ENCODE measurements at regions not wholly inside any gene's neighbourhood (a gene's known extent, or its start where the extent isn't known, plus 50 kb on each side); places are given as distances from the start of the nearest gene placed in this dataset.

DNA sequence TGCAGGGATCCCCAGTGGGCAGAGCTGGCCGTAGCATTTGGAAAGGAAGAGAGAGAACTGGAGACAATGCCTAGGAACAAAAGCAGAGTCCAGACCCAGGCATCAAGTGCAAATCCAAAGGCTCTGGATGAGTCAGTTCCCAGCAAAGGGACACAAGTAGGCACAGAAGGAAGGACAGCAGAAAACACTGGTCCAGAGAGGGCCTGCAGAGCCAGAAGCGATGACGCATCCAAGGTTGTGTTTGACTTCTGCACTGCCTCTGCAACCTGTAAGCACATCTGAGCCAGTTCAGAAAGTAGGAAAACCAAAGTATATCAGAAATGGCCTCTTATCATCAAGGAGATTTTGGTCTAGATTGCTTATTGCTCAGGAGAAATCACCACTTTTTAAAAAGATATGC lies 604.5 kb downstream of the FGF9 start:
- Histone ChIP-seq H3K4ac (ENCODE audit: low read depth, low read length) (no peak overlapping the region), H4K5ac (ENCODE audit: low read depth, low read length) (no peak overlapping the region), H3K27ac (ENCODE audit: insufficient read depth, low read length) (no peak overlapping the region), H2AFZ (replicated peaks; ENCODE audit: low read length, poor library complexity) (no peak overlapping the region), H3K56ac (ENCODE audit: extremely low read depth, insufficient read depth, low read length) (no peak overlapping the region), H2AK5ac (ENCODE audit: low read depth, low read length) (no peak overlapping the region), H3K18ac (ENCODE audit: low read depth, low read length) (no peak overlapping the region), H2BK5ac (ENCODE audit: low read depth, low read length, poor library complexity, severe bottlenecking) (no peak overlapping the region), H4K20me1 (ENCODE audit: insufficient read depth, low read length) (no peaks in the 10 kb centered on the region), H3K36me3 (ENCODE audit: control insufficient read depth, insufficient read depth, low read length) (no peaks in the 10 kb centered on the region), H3K9me1 (ENCODE audit: insufficient read depth, low read length) (no peaks in the 10 kb centered on the region), H3K79me1 (ENCODE audit: low read depth in 1 of 2, low read length in 2 of 2) (no peaks in the 10 kb centered on the region), H3K4me1 (ENCODE audit: control insufficient read depth, insufficient read depth, low read length) (no peaks in the 10 kb centered on the region; the same call in 1 of the 2 replicates), H3K9ac (ENCODE audit: low read depth, low read length) (no peak overlapping the region), H2BK15ac (ENCODE audit: low read depth, low read length) (no peak overlapping the region; the same call in 2 of the 3 replicates), H3K14ac (replicated peaks; ENCODE audit: low read depth, low read length) (no peak overlapping the region), H3K27me3 (ENCODE audit: control insufficient read depth, insufficient read depth, low read length) (no peaks in the 10 kb centered on the region), H3K4me2 (ENCODE audit: low read depth, low read length) (no peak overlapping the region), H4K8ac (ENCODE audit: low read depth in 2 of 2, low read length in 2 of 2) (no peak overlapping the region), H4K91ac (ENCODE audit: insufficient read depth, low read depth, low read length) (peak overlapping the region; percentile 11; the same call in 1 of the 2 replicates), H2AK9ac (replicated peaks; ENCODE audit: low read depth, low read length, poor library complexity) (no peak overlapping the region), H3K9me3 (ENCODE audit: control insufficient read depth, insufficient read depth, low read length) (no peaks in the 10 kb centered on the region), H2BK120ac (ENCODE audit: low read depth, low read length) (no peak overlapping the region), H3K4me3 (ENCODE audit: insufficient read depth, low read depth, low read length) (no peak overlapping the region), H3K23ac (ENCODE audit: low read depth, low read length) (no peak overlapping the region), H2BK20ac (ENCODE audit: low read depth, low read length) (no peak overlapping the region)
- TF ChIP-seq FOS (IDR thresholded peaks at IDR 0.05; ENCODE audit: low read depth, low read length) (no peak), CEBPB (IDR thresholded peaks at IDR 0.05; ENCODE audit: low read depth, low read length) (no peak), RAD21 (IDR thresholded peaks at IDR 0.05; ENCODE audit: low read length) (no peak), CHD1 (IDR thresholded peaks at IDR 0.05; ENCODE audit: low read depth, low read length) (no peak), MAZ (IDR thresholded peaks at IDR 0.05; ENCODE audit: borderline replicate concordance, low read depth, low read length) (no peak), BHLHE40 (IDR thresholded peaks at IDR 0.05; ENCODE audit: low read depth, low read length) (no peak), SMC3 (IDR thresholded peaks at IDR 0.05; ENCODE audit: low read depth, low read length) (no peak)
- TF ChIP-seq, protein P1, sequence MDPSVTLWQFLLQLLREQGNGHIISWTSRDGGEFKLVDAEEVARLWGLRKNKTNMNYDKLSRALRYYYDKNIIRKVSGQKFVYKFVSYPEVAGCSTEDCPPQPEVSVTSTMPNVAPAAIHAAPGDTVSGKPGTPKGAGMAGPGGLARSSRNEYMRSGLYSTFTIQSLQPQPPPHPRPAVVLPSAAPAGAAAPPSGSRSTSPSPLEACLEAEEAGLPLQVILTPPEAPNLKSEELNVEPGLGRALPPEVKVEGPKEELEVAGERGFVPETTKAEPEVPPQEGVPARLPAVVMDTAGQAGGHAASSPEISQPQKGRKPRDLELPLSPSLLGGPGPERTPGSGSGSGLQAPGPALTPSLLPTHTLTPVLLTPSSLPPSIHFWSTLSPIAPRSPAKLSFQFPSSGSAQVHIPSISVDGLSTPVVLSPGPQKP (IDR thresholded peaks at IDR 0.05; ENCODE audit: borderline replicate concordance, low read depth, low read length), result no peak
- TF ChIP-seq, protein P2, sequence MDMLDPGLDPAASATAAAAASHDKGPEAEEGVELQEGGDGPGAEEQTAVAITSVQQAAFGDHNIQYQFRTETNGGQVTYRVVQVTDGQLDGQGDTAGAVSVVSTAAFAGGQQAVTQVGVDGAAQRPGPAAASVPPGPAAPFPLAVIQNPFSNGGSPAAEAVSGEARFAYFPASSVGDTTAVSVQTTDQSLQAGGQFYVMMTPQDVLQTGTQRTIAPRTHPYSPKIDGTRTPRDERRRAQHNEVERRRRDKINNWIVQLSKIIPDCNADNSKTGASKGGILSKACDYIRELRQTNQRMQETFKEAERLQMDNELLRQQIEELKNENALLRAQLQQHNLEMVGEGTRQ (IDR thresholded peaks at IDR 0.05; ENCODE audit: low read depth, low read length), result no peak
- intact Hi-C loops (cut with micrococcal nuclease), result loop anchor here (5.0 to 10.0 kb wide), 4 partner anchors 201 to 511 kb away; no protein-coding TSS in a partner anchor
- in situ Hi-C loops (cut with MboI; ENCODE audit: low sequenced_read_pairs), result no loop called here
- ChIA-PET POLR2A (ENCODE audit: unreplicated experiment) (no interaction called here), CTCF (no interaction called here)
- no peak for ATAC-seq (ENCODE audit: low read depth)
- BruUV-seq (replicated peaks), result no TSS peak
- dilution Hi-C loops (cut with HindIII; ENCODE audit: low sequenced_read_pairs, unreplicated experiment), result no loop called here
- no peak for DNase-seq
- WGBS, 2 experiments (ENCODE audit: extremely low coverage in 2 of 2, insufficient read length in 1 of 2), result no CpG with 5 or more reads among the region's 3 CpGs
